ENCODE measurements at regions not wholly inside any gene's neighbourhood (a gene's known extent, or its start where the extent isn't known, plus 50 kb on each side); places are given as distances from the start of the nearest gene placed in this dataset.

DNA sequence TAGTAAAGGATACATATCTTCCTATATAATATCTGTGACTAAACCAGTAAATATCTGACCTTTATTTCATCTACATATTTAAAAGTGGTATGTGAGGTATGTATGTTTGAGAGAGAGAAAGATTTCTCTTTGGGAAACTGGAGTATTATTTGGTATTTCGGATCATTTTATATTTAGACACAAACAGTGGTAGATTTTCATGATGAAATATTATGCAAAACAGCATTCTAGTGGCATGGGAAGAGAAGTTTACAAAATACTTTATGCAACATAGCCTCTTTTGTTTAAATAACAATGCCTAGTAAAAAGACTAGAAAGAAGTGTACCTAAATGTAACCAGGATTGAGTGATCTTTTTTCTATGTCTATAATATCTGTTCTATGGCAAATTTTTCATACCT is 98.6 kb upstream of the TMEM168 start:
- Histone ChIP-seq H3K9me3 (ENCODE audit: low read depth, low read length) (no peaks in the 10 kb centered on the region), H3K27me3 (ENCODE audit: insufficient read depth, low read length) (no peaks in the 10 kb centered on the region), H3K4me3 (ENCODE audit: low read length) (no peak overlapping the region), H3K4me1 (ENCODE audit: insufficient read depth, low read length) (peaks cover 11% of the 10 kb centered on the region)

DNA sequence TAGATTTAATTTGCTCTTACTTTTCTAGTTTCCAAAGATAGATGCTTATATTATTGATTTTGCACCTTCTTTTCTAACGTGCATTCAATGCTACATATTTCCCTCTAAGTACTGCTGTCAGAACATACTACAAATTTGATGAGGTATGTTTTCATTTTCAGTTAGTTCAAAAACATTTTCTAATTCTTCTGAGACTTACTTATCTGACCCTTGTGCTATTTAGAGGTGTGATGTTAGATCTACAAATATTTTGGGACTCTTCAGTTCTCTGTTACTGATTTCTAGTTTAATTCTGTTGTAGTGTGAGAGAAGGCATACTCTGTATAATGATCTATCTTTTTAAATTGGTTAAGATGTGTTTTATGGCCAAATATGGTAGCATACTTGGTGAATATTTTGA is 97.8 kb upstream of the TMEM168 start:
- Histone ChIP-seq H3K9me3 (ENCODE audit: low read depth, low read length) (no peaks in the 10 kb centered on the region), H3K27me3 (ENCODE audit: insufficient read depth, low read length) (no peaks in the 10 kb centered on the region), H3K4me1 (ENCODE audit: insufficient read depth, low read length) (peaks cover 11% of the 10 kb centered on the region), H3K4me3 (ENCODE audit: low read length) (no peak overlapping the region)

DNA sequence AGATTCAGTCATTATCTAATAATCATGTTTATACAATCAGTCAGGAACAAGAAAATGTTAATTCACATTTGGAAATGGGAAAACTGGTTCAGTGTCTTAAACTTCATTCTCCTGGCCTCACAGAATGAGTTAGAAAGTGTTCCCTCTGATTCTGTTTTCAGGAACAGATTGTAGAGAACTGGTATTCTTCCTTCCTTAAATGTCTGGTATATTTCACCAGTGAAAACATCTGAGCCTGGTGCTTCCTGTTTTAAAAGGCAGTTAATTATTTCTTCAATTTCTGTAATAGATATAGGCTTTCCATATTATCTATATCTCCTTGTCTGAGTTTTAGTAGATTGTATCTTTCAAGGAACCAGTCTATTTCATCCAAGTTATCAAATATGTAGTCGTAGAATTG is 97.1 kb upstream of the TMEM168 start:
- Histone ChIP-seq H3K9me3 (ENCODE audit: low read depth, low read length) (no peaks in the 10 kb centered on the region), H3K27me3 (ENCODE audit: insufficient read depth, low read length) (no peaks in the 10 kb centered on the region), H3K4me3 (ENCODE audit: low read length) (no peak overlapping the region), H3K4me1 (ENCODE audit: insufficient read depth, low read length) (peaks cover 14% of the 10 kb centered on the region)

DNA sequence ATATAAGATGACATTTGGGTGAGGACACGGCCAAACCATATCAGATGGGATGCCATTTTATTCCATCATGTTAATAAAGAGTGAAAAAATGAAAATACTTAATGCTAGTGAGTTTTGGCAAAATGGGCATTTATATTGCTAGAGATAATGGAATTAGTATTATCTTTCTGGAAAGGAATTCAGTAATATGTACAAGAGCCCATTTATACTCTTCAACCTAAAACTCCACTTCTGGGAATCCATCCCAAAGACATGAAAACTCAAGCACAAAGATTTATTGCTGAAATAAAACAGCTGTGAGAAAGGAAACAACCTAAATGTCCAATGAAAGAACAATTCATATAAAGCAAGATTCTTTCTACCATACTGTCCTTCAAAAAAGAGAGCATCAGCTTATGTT is 96.0 kb upstream of the TMEM168 start:
- Histone ChIP-seq H3K9me3 (ENCODE audit: low read depth, low read length) (no peaks in the 10 kb centered on the region), H3K4me1 (ENCODE audit: insufficient read depth, low read length) (peaks cover 21% of the 10 kb centered on the region), H3K4me3 (ENCODE audit: low read length) (no peak overlapping the region), H3K27me3 (ENCODE audit: insufficient read depth, low read length) (no peaks in the 10 kb centered on the region)

DNA sequence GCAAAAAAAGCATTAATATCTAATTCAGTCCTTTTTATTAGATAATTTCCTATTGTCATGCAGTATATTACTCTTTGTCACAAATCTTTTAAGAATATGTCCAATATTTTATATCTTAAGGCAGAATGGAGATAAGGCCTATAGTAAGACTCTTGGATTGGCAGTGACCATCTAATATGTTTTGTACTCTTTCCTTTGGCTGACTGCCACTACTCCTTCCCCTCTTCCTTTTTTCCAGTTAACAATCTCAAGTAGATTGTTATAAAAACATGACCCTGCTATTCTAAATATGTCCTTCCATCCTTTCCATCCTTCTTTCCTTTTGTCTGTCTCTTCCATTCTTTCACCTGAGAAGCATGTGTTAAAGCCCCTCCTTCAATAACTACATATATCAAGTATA is 92.8 kb upstream of the TMEM168 start:
- Histone ChIP-seq H3K9me3 (ENCODE audit: low read depth, low read length) (no peaks in the 10 kb centered on the region), H3K27me3 (ENCODE audit: insufficient read depth, low read length) (no peaks in the 10 kb centered on the region), H3K4me1 (ENCODE audit: insufficient read depth, low read length) (peaks cover 18% of the 10 kb centered on the region), H3K4me3 (ENCODE audit: low read length) (no peak overlapping the region)

DNA sequence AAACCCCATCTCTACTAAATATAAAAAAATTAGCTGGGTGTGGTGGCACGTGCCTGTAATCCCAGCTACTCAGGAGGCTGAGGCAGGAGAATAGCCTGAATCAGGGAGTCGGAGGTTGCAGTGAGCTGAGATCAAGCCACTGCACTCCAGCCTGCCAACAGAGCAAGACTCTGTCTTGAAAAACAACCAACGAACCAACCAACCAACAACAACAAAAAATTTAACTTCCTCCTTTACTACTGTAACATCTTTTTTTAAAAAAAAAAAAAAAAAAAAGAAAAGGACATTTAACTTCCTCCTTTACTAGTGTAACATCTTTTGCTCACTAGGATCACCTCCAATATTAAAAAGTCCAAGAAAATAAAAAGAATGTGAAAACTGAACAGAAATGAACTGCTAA is 92.3 kb upstream of the TMEM168 start:
- Histone ChIP-seq H3K9me3 (ENCODE audit: low read depth, low read length) (no peaks in the 10 kb centered on the region), H3K27me3 (ENCODE audit: insufficient read depth, low read length) (no peaks in the 10 kb centered on the region), H3K4me1 (ENCODE audit: insufficient read depth, low read length) (peaks cover 23% of the 10 kb centered on the region), H3K4me3 (ENCODE audit: low read length) (no peak overlapping the region)

DNA sequence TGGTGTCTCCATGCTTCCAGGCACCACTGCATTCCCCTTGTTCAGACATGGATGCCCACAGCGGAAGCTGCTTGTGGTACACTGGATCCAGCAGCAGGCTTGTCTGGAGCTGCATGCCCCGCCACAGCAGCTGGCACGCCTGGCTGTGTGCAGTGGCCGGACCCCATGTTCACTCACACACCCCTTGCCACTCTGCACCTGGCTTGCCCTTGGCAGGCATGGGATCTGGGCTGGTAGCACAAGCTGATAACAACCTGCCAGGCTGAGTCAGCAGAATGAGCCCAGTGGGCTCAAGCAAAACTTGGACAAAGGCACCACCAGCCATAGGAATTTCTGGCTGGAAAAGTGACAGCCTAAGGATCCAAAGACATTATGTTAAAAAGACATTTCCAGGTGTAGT is 91.8 kb upstream of the TMEM168 start:
- Histone ChIP-seq H3K4me1 (ENCODE audit: insufficient read depth, low read length) (peaks cover 20% of the 10 kb centered on the region), H3K27me3 (ENCODE audit: insufficient read depth, low read length) (no peaks in the 10 kb centered on the region), H3K4me3 (ENCODE audit: low read length) (no peak overlapping the region), H3K9me3 (ENCODE audit: low read depth, low read length) (no peaks in the 10 kb centered on the region)

DNA sequence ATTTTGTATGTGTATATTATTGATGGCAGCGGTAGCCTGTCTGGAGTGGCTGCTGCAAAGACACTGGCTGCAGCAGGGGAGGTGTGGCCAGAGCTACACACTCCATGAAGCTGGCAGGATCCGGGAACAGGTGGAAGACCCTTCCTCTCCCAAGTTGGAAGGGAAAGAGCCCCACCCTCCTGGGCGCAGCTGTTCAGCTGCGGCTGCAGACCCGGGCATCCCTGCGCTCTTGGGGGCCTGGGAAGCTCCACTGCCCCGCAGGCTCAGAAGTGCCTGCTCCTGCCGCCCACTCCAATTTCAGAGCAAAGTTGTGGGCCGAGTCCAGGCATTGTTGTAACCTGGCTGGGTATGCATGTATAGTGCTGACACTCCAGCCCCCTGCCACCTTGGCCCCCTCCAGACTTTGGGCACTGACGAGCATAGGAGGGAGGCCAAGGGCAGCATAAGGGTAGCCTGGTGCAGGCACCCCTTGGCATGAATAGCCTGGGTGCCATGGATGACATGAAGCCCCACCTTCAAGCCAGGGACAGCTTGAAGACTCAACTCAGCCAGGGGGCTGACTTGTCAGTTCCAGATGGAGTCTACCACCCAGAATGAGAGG is 90.7 kb upstream of the TMEM168 start:
- Histone ChIP-seq H3K4me1 (ENCODE audit: insufficient read depth, low read length) (peaks cover 15% of the 10 kb centered on the region), H3K27me3 (ENCODE audit: insufficient read depth, low read length) (no peaks in the 10 kb centered on the region), H3K9me3 (ENCODE audit: low read depth, low read length) (no peaks in the 10 kb centered on the region), H3K4me3 (ENCODE audit: low read length) (no peak overlapping the region)

DNA sequence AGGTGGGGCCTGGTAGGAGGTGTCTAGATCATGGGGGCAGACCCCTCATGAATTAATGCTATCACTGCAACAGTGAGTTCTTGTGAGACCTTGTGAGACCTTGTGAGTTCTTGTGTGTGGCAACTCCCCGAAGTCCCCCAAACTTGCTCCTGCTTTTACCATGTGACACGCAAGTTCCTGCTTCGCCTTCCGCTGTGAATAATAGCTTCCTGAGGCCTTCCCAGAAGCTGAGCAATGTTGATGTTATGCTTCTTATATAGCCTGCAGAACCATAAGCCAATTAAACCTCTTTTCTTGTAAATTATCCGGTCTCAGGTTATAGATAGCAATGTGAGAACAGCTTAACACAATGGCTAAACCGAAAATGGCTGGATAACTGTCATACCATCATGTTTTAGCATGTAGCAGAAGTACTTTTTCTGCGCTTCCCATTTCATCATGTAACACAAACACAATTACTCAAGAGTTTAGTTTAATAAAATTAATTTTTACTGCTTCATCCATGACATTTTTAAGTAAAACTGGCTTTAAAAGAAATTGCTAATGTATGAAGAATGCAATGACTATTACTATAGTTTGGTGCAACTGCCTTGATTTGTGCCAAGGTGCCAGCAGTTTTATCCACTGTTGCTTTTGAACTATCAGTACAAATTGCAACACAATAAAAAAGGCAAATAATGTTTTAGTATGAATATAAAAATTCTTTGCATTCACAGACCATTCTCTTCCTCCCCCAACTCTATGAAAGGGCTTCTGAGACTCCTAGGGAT is 87.7 kb upstream of the TMEM168 start:
- H3K9me3 ChIP-seq (ENCODE audit: low read depth, low read length) = no peaks in the 10 kb centered on the region
- no peak overlapping the region for H3K4me3 ChIP-seq (ENCODE audit: low read length)
- H3K27me3 ChIP-seq (ENCODE audit: insufficient read depth, low read length) = no peaks in the 10 kb centered on the region
- H3K4me1 ChIP-seq (ENCODE audit: insufficient read depth, low read length) = peaks cover 15% of the 10 kb centered on the region

DNA sequence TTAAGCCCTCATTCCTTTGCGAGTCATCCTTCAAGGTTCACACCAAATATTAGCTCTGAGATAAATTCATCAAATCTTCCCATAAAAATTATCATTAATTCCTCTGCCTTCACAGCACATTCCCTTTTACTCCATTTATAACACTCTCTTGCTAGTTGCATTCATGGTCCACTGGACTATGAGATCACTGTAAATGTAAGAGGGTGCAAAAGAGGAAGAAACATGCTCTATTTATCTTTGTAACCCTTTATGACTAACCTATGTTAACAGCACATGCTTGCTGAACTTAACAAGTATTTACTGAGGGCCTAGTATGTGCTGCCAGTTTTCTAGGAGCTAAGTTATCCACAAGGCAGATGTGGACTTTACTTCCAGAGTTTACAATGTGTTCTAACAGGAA is 86.7 kb upstream of the TMEM168 start:
- no peaks in the 10 kb centered on the region for H3K27me3 ChIP-seq (ENCODE audit: insufficient read depth, low read length)
- H3K4me3 ChIP-seq (ENCODE audit: low read length) = no peak overlapping the region
- H3K9me3 ChIP-seq (ENCODE audit: low read depth, low read length) = no peaks in the 10 kb centered on the region
- H3K4me1 ChIP-seq (ENCODE audit: insufficient read depth, low read length) = peaks cover 8% of the 10 kb centered on the region

DNA sequence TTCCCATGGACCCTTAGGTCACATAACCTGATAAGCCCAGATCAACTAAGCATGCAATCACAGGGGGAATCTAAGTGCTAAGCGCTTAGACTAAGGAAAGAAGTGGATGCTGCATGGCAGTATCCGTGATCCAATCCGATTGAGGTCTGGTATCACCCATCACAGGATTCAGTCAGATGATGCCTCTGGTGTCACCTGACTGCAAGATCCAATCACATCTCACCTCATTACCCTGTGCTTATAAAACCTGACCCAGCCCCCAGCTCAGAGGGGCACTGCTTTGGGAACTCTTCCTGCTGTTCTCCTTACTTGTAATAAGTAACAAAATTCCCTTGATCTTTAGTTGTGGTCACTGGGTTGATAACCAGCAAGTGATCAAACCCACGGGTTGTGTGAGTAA is 84.7 kb upstream of the TMEM168 start:
- no peaks in the 10 kb centered on the region for H3K27me3 ChIP-seq (ENCODE audit: insufficient read depth, low read length)
- peaks cover 6% of the 10 kb centered on the region for H3K4me1 ChIP-seq (ENCODE audit: insufficient read depth, low read length)
- no peaks in the 10 kb centered on the region for H3K9me3 ChIP-seq (ENCODE audit: low read depth, low read length)
- H3K4me3 ChIP-seq (ENCODE audit: low read length) = no peak overlapping the region

DNA sequence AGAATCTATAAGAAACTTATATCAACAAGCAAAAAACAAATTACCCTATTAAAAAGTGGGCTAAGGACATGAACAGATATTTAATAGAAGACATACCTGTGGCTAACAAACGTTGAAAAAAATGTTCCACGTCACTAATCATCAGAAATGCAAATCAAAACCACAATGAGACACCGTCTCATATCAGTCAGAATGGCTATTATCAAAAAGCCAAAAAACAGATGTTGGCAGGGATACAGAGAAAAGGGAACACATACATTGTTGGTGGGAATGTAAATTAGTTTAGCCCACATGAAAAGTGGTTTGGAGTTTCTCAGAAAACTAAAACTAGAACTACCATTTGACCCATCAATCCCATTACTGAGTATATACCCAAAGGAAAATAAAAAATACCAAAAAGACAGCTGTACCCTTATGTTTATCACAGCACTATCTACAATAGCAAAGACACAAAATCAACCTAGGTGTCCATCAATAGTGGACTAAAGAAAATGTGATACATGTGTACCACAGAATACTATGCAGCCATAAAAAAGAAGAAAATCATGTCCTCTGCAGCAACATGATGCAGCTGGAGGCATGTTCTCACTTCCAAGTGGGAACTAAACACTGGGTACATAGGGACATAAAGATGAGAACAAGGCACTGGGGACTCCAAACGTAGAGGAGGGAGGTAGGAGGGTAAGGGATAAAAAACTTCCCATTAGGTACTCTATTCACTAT is 83.8 kb upstream of the TMEM168 start:
- H3K4me1 ChIP-seq (ENCODE audit: insufficient read depth, low read length) = peaks cover 6% of the 10 kb centered on the region
- H3K27me3 ChIP-seq (ENCODE audit: insufficient read depth, low read length) = no peaks in the 10 kb centered on the region
- no peak overlapping the region for H3K4me3 ChIP-seq (ENCODE audit: low read length)
- no peaks in the 10 kb centered on the region for H3K9me3 ChIP-seq (ENCODE audit: low read depth, low read length)

DNA sequence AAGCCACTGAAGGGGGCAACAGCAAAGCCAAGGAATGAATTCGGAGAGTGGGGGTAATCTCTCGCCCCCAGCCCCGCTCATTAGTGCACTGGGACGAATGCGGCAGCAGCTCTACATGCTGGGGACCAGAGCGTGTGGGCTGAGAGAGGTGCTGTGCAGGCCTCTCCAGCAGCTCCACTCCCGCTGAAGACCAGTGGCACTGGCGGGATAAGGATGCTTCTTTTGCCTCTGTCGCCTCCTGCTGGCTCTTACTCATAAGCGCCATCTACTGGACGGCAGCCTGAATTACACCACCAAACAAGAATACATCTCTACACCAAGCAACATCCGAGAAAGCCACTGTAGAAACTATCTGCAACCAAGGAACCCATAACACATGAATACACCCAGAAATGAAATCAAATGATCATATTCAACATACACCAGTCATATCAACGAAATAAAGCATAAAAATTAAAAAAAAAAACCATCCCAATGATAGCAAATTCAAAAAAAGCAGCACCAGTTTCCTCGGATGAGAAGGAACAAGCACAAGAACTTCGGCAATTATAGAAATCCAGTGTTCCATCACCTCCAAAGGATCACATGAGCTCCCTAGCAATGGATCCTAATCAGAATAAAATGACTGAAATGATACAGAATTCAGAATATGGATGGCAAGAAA is 79.0 kb upstream of the TMEM168 start:
- H3K27me3 ChIP-seq (ENCODE audit: insufficient read depth, low read length) = no peaks in the 10 kb centered on the region
- no peak overlapping the region for H3K4me3 ChIP-seq (ENCODE audit: low read length)
- no peaks in the 10 kb centered on the region for H3K9me3 ChIP-seq (ENCODE audit: low read depth, low read length)
- H3K4me1 ChIP-seq (ENCODE audit: insufficient read depth, low read length) = no peaks in the 10 kb centered on the region

DNA sequence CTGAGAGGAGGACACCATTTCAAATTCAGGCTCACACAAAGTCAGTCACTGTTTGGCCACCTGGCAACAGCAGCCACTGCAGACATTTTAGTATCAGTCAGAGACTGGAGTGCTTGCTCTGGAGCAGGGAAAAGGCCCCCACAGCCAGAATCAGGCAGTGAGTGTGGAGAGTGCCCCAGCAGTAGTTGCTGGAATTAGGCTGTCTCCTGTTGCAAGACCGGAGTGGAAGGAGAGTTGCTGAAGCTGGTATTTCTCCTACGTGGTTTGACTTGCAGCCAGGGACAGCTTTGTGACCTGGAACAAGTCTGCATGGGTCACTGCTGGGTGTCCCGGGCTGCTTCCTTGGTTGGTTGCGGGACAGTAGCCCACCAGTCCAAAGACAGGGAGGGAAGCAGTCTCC is 78.4 kb upstream of the TMEM168 start:
- H3K4me1 ChIP-seq (ENCODE audit: insufficient read depth, low read length) = no peaks in the 10 kb centered on the region
- no peaks in the 10 kb centered on the region for H3K27me3 ChIP-seq (ENCODE audit: insufficient read depth, low read length)
- H3K4me3 ChIP-seq (ENCODE audit: low read length) = no peak overlapping the region
- H3K9me3 ChIP-seq (ENCODE audit: low read depth, low read length) = no peaks in the 10 kb centered on the region

DNA sequence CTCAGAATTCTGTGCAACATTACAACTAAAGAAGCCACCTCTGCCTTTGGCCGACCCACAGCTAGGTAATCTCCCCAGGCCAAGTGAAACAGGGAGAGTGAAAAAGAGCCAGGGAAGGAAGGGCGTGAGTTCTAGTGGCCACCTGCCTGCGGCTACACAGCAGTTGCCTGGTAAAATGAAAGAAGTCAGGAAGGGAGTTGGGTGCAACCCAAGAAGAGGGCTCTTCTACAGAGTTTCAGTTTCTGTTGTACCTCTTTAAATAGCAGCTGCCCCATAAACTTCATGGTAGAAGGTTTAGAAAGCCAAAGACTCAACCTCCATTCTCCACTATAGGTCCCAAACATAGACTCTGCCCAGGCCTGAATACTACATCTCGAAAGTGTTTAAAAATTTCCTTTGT is 76.2 kb upstream of the TMEM168 start:
- H3K4me1 ChIP-seq (ENCODE audit: insufficient read depth, low read length) = no peaks in the 10 kb centered on the region
- H3K9me3 ChIP-seq (ENCODE audit: low read depth, low read length) = no peaks in the 10 kb centered on the region
- no peak overlapping the region for H3K4me3 ChIP-seq (ENCODE audit: low read length)
- no peaks in the 10 kb centered on the region for H3K27me3 ChIP-seq (ENCODE audit: insufficient read depth, low read length)
